Inflammatory macrophage (primary cell): ENCODE measurements at regions not wholly inside any gene's neighbourhood (a gene's known extent, or its start where the extent isn't known, plus 50 kb on each side); places are given as distances from the start of the nearest gene placed in this dataset.
"Not testable (repeated sequence)": the region's sequence is repeated elsewhere in the genome, so short reads cannot be mapped to it uniquely, and the experiment has no call there.

ENCODE experiments used
- DNase-seq, 2 donors: peaks; one replicate each; pipeline ENCODE4 v3.0.0-alpha.2; 2020 to 2022

DNA sequence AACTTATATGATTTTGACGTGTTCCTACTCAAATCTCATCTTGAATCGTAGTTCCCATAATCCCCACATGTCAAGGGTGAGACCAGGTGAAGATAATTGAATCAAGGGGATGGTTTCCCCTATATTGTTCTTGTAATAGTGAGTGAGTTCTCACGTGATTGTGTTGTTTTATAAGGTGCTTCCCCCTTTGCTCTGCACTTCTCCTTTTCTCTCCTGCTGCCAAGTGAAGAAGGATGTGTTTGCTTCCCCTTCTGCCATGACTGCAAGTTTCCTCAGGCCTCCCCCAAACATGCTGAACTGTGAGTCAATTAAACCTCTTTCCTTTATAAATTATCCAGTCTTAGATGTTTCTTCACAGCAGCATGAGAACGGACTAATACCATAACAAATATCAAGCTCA lies 83.2 kb downstream of the MANEA start:
- peak; percentile 36 to 49 for DNase-seq

DNA sequence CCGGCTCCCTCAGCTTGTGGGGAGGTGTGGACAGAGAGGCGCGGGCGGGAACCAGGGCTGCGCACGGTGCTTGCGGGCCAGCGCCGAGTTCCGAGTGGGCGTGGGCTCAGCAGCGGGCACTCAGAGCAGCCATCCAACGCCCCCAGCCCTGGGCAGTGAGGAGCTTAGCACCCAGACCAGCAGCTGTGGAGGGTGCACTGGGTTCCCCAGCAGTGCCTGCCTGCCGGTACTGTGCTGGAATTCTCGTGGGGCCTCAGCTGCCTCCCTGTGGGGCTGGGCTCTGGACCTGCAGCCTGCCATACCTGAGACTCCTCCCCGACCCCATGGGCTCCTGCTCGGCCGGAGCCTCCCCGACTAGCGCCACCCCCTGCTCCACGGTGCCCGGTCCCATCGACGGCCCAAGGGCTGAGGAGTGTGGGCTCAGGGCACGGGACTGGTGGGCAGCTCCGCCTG lies 92.7 kb downstream of the MANEA start:
- no peak for DNase-seq

- no peak for DNase-seq
These were observed 98.8 kb downstream of the MANEA start for GRCh38 chr6:95676011-95676628.

DNA sequence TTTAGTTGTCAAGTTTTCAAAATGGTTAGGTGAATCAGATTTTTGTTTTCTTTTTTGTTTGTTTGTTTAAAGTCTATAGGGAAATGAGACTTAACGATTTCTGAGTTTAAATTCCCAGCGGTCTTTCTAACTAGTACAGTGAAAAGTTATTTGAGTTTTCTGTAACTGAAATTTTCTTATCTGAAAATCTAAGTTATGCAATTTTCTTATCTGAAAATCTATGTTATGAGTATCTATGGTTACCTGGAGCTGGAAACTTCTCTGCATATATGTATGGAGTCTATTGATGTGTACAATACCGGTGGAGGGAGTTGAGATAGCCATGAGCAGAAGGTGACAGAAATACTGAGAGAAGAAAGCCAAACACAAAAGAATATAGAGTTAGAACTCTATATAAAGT lies 102.6 kb downstream of the MANEA start:
- no peak for DNase-seq

- no peak for DNase-seq
These were observed 104.4 kb downstream of the MANEA start for GRCh38 chr6:95681736-95682135.

DNA sequence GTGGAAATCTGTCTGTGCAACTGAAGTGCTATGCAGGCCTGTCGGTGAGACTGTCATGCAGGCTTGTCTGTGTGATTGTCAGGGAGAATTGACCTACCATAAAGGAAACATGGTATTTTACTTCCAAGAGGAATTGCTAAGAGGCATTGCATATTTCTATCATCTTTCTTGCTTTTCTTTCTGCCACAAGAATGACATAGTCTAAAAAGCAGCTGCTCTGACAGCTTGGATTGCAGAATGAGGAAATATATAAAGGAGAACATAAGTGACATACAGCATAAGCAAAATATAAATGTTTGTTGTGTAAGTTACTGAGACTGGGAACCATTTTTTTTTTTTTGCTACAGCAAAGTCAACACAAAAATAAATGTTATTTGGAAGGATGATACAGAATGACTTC lies 105.1 kb downstream of the MANEA start:
- DNase-seq, result no peak

- no peak for DNase-seq
These were observed 108.5 kb downstream of the MANEA start for GRCh38 chr6:95685822-95686221.

- no peak for DNase-seq
These were observed 108.9 kb downstream of the MANEA start for GRCh38 chr6:95686272-95686671.

DNA sequence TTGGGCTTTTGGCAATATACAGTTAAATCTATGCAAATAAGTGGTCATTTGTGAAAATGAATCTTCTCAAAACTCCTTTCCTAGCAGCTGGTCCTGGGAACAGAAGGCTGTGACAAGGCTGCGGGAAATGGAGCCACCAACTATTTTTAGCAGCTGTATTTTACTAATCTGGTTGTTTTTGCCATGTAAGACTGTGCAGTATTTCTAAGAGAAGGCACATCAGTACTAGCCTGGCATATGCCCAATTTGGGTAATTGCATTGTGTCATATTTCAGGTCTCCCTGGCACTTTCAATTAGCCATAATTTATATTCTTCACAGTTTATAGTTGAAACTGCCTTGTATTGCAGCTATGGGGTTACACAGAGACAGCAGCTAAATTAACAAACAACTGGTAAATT lies 109.6 kb downstream of the MANEA start:
- no peak for DNase-seq

GRCh38 chr6:95687839-95688238 lies 110.5 kb downstream of the MANEA start:
- DNase-seq, result no peak

GRCh38 chr6:95690328-95690727 lies 113.0 kb downstream of the MANEA start:
- DNase-seq, result no peak

- DNase-seq, result no peak
These were observed 115.8 kb downstream of the MANEA start for GRCh38 chr6:95693108-95693507.

DNA sequence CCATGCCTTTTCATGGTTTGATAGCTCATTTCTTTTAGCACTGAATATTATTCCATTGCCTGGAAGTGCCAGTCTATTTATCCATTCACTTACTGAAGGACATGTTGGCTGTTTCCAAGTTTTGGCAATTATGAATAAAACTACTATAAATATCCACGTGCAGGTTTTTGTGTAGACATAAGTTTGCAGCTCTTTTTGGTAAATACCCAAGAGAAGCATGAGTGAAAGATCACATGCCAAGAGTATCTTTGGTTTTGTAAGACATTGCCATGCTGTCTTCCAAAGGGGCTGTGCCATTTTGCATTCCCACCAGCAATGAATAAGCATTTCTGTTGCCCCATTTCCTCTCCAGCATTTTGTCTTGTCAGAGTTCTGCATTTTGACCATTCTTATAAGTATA lies 120.9 kb downstream of the MANEA start:
- no peak for DNase-seq

- DNase-seq, result no peak
These were observed 146.3 kb downstream of the MANEA start for GRCh38 chr6:95723638-95724037.

DNA sequence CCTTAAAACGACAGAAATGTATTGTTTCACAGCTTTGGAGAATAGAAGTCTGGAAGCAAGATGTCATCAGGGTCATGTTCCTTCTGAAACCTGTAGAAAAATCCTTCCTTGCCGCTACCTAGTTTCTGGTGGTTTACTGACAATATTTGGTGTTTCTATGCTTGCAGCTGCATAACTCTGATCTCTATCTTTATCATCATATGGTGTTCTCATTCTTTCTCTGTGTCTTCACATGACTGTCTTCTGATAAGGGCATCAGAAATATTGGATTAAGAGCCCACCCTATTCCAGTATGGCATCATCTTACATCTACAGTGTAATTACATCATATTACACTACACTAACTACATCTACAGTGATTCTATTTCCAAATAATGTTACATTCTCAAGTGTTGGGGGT lies 148.0 kb downstream of the MANEA start:
- no peak for DNase-seq

DNA sequence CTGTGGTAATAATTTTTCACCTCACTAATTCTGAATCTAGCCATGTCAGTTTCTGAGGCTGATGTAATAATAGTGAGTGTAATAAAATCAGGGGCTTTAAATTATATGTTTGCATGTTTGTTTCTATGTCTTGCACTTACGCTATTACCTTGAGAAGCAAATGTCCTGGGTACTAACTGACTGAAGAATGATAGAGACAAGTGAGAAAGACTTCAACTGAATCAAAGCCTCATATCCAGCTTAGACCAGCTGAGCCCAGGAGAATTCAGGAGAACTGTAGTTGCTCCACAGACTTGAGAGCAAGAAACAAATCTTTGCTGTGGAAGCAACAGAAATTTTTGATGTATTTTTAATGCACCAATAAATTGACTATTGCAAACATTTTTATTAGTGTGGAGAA lies 162.8 kb downstream of the MANEA start:
- no peak for DNase-seq

- no peak for DNase-seq
These were observed 163.7 kb downstream of the MANEA start for GRCh38 chr6:95741045-95741444.

DNA sequence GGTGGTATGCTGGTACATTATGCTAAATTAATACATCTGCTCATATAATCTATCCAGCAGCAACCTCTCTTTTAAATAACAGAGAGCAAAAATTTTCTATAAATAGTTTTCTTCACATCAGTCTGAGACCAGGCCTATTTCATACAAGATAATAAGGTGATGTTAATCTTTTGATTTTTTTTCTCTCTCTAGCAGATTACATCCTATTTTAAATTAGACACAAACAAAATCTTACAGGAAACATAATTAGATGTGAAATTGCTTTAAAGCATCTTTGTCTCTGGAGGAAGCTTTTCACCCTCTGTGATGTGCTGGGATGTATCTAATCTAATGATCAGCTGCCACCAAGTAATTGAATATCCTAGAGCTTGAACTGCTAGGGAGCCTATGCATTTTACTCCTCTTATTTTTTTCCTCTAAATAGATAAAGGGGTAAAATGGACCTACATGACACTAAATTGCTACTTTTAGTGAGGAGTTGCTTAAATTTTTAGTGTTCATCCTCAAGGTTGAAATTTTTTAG lies 165.5 kb downstream of the MANEA start:
- no peak for DNase-seq

DNA sequence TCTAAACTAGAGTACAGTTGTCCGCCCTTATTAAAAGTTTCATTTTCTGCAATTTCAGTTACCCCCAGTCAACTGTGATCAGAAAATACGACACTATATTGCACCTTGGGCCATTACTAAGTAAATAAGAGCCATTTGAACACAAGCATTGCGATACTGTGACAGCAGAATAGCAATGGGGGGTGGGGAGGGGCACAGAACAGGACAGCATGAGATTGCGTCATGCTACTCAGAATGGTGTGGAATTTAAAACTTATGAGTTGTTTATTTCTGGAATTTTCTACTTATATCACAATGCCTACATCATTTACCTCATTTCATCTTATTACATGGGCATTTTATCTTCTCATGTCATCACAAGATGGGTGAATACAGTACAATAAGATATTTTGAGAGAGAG lies 166.3 kb downstream of the MANEA start:
- DNase-seq, result no peak

DNA sequence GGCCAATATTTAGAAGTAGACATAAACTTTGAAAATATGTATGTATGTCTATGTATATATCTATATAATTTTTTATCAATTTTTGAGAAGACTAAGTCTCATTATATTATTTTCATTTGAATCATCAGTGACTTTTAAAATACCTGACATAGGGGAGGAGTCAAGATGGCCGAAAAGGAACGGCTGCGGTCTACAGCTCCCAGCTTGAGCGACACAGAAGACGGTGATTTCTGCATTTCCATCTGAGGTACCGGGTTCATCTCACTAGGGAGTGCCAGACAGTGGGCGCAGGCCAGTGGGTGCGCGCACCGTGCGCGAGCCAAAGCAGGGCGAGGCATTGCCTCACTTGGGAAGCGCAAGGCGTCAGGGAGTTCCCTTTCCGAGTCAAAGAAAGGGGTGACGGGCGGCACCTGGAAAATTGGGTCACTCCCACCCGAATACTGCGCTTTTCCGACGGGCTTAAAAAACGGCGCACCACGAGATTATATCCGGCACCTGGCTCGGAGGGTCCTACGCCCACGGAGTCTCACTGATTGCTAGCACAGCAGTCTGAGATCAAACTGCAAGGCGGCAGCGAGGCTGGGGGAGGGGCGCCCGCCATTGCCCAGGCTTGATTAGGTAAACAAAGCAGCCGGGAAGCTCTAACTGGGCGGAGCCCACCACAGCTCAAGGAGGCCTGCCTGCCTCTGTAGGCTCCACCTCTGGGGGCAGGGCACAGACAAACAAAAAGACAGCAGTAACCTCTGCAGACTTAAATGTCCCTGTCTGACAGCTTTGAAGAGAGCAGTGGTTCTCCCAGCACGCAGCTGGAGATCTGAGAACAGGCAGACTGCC lies 181.1 kb downstream of the MANEA start:
- not testable (repeated sequence) for DNase-seq

- DNase-seq, result no peak
These were observed 190.6 kb downstream of the MANEA start for GRCh38 chr6:95767897-95768463.

DNA sequence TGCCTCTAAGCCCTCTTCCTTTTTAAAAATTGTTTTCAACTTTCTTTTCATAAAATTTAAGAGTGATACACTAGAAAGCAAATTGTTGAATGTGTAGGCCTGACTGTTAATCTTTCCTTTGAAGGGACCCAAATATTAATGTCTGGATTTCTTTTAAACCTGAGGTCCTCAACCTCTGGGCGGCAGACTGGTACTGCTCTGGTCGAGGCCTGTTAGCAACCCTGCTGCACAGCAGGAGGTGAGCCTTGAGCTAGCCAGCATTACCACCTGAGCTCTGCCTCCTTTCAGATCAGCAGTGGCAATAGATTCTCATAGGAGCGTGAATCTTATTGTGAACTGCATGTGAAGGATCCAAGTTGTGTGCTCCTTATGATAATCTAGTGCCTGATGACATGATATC lies 191.2 kb downstream of the MANEA start:
- DNase-seq, result no peak

- DNase-seq, result no peak
These were observed 200.0 kb downstream of the MANEA start for GRCh38 chr6:95777338-95777737.

DNA sequence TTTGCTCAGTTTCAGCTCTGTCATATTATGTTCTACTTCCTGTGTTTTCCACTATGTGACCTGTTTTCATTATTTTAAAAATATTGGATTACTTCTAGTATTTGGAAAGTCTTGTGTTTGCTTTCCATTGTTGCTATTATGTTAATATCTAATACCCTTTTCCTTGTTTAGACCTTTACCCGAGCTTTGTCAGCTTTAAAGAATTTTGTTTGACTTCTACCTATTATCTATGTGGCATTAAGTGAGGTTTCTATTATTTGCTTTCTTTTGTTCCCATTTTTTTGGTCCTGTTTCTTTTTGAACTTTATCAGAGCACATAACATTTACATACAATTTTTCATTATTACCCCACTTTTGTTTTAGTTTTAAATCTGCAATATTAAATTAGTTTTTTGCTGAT lies 202.7 kb downstream of the MANEA start:
- DNase-seq, result no peak
